NCI-H1105 treated with DMSO at 0.1 percent for 48 hours (cell line): ENCODE measurements at regions not wholly inside any gene's neighbourhood (a gene's known extent, or its start where the extent isn't known, plus 50 kb on each side); places are given as distances from the start of the nearest gene placed in this dataset.

Experiments used
- DNase-seq: peaks from one replicate; lab custom pipeline; 2025; lab: John Stamatoyannopoulos, UW

GRCh38 chr14:27958757-27959156, 807.8 kb upstream of the FOXG1 start:
- DNase-seq: no peak

DNA sequence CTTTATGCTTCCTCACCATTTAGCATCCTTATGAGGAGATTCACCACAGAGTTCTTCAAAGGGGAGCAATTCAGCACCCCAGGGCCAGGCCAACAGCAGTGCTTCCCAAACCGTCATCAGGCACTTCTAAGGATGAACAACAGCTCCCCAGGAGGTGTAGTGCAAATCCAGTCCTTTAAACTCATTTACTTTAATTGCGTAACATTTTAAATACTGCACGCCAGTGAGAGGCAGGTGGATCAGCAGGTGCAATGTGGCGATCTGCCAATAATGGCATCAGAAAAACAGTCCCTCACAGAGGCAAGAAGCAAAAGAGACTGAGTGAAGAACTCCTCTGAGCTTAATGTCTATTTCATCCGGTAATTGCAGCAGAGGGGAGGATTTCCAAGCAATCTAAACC, 770.9 kb upstream of the FOXG1 start:
- peak; percentile 99 for DNase-seq

GRCh38 chr14:28001002-28001401, 765.6 kb upstream of the FOXG1 start:
- no peak for DNase-seq

GRCh38 chr14:28012629-28013415, 753.8 kb upstream of the FOXG1 start:
- no peak for DNase-seq

GRCh38 chr14:28020112-28020511, 746.5 kb upstream of the FOXG1 start:
- no peak for DNase-seq

GRCh38 chr14:28023853-28024252, 742.7 kb upstream of the FOXG1 start:
- DNase-seq: no peak

- no peak for DNase-seq
These were observed 714.3 kb upstream of the FOXG1 start for GRCh38 chr14:28052251-28052650.

- no peak for DNase-seq
These were observed 711.6 kb upstream of the FOXG1 start for GRCh38 chr14:28055008-28055407.

- DNase-seq: no peak
These were observed 709.0 kb upstream of the FOXG1 start for GRCh38 chr14:28057359-28058296.

GRCh38 chr14:28059254-28059653, 707.3 kb upstream of the FOXG1 start:
- DNase-seq: no peak

- DNase-seq: no peak
These were observed 705.6 kb upstream of the FOXG1 start for GRCh38 chr14:28061006-28061405.

DNA sequence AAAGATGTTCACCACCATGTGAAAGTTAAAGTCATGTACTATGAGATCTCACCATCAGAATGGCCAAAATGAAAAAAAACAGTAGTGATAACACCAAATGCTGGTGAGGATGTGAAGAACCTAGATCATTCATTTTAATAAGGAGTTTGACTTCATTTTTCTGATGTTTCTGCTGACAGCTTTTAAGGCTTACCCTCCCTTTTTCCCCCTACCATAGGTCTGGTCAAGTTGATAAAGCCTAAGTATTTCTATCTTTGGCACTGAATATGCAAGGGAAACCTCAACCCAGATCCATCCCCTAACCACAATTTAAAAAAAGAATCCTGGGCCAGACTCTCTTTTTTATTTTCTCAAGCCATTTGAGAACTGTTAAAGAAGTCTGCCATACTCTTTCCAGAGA, 689.6 kb upstream of the FOXG1 start:
- DNase-seq: no peak

- no peak for DNase-seq
These were observed 683.2 kb upstream of the FOXG1 start for GRCh38 chr14:28083389-28083788.

DNA sequence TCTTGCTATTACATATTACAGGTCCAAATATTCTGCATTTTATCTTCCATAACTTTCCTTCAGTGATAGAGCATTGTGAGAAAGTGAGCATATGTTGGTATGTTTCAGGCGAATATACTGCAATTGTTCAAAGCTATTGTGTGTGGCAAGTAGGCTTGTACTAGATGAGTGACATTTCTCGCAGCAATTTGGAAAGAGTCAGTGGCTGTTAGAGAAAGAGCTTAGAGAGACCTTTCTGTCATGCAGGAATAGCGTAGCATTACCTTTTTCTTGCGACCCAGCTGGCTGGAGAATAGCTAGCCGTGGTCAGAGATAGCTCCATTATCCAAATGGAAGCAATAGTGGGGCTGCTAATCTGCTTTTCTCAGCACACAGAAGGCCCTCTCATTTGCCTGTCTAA, 678.5 kb upstream of the FOXG1 start:
- no peak for DNase-seq

GRCh38 chr14:28097585-28097984, 669.0 kb upstream of the FOXG1 start:
- no peak for DNase-seq

DNA sequence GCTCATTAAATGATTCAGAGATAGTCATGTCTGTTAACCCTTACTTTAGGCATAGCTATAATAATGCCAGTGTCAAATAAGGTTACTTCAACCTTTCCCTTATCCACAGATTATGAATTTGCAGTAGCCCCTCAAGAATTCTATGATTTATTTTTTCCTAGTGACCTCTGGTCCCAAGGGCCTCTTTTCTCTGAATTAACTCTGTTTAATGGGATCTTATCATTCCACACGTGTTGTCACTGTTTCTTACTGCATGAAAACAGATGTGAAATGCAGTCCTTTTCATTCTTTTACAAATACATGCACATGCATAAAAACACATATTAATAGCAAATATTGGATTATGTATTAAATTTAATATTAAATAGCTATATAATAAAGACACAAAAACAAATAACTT, 667.7 kb upstream of the FOXG1 start:
- no peak for DNase-seq

DNA sequence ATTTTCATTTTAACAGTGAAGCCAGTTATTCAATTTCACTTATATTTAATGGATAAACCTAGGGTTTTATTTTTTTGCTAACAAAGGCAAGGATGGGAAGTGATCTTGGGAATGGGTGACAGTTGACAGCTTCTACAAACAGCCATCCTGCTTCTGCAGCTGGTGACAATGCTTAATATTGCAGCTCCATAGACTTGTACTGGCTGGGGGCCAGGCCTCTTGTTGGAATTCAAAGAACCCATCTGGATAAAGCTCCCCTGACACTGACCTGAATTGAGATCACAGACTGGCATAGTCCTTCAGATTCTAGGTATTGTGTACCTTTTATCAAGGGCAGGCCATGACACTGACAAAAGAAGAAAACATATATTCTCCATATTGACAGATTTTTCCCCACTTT, 664.6 kb upstream of the FOXG1 start:
- DNase-seq: peak; percentile 92

GRCh38 chr14:28102814-28103213, 663.8 kb upstream of the FOXG1 start:
- DNase-seq: no peak

- no peak for DNase-seq
These were observed 653.3 kb upstream of the FOXG1 start for GRCh38 chr14:28113311-28113710.

DNA sequence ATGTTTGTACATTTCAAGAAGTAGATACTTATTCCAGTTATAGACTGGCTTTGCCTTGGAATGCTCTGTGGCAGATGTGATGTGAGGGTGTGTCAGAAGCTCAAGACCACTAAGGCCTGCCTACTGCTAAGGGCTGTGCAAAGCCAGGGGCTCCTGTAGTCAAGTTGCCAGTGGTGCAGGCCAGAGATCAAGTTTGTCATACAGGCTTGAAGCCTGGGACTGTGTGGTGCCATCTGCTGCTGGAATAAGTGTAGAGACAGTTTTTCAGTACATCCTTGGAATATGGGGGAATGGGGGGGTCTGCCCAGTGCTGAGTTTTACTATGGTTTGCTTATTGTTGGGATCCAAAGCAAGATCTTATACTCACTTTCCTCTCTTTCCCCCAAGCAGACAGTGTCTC, 649.9 kb upstream of the FOXG1 start:
- DNase-seq: no peak

GRCh38 chr14:28119849-28120248, 646.7 kb upstream of the FOXG1 start:
- no peak for DNase-seq

- DNase-seq: no peak
These were observed 646.2 kb upstream of the FOXG1 start for GRCh38 chr14:28120391-28120790.
